GM18499 (cell line): ENCODE measurements at regions not wholly inside any gene's neighbourhood (a gene's known extent, or its start where the extent isn't known, plus 50 kb on each side); places are given as distances from the start of the nearest gene placed in this dataset.

Experiments
- ATAC-seq: cut with Tn5 transposase; IDR thresholded peaks from one replicate; pipeline ENCODE4 v1.9.1; 2021; ENCODE audit warnings: moderate number of reproducible peaks; ENCODE audit not compliant: insufficient read depth, unreplicated experiment

DNA sequence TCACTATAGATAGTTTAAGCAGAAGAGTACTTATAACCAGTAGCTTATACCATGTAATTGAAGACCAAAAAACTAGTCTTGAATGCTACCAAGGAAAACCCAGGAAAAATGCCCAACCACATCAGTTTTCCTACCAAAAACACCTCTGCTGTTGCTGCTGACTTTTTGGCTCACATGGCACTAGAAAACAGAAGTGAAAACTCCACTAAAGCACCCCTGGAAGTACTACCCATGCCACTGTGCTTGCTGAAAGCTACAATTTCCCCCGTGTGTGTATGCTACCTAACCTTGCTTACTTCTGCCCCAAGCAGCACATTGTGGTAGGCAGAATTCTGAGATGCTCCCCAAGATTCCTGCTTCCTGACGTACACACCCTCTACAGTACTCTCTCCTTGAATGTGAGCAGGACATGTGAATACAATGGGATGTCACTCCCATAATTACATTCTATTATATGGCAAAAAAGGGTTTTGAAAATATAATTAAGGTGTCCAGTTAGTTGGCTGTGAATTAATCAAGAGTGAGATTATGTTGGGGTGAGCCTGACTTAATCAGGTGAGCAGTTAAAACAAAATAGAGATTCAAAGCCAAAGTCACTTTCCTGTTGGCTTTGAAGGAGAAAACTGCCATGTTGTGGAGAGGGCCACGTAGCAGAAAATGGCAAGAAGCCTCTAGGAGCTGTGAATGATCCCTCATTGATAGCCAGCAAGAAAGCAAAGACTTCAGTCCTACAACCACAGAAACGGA is 209.8 kb upstream of the MARCKS start:
- no peak for ATAC-seq

DNA sequence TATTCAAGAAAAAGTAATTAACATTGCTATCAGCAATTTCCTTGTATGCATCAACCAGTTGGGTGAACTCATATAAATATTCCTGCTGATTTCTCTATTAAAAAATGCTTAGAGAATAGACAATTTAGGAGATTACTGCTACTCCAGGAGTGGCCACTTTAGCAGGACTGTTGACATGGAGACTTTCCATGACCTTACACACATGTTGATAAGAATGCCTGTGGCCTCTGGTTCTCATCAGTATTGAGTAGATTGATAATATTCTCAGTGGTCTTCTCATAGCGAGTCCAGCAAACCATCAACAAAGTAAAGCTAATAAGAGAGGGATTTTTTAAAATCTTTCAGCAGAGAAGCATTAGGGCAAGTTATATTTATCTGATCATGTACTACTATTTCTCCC is 208.4 kb upstream of the MARCKS start:
- ATAC-seq: no peak

GRCh38 chr6:113649276-113649675 is 207.9 kb upstream of the MARCKS start:
- no peak for ATAC-seq

GRCh38 chr6:113649880-113650609 is 207.1 kb upstream of the MARCKS start:
- ATAC-seq: no peak

- ATAC-seq: no peak
These were observed 206.6 kb upstream of the MARCKS start for GRCh38 chr6:113650610-113650979.

DNA sequence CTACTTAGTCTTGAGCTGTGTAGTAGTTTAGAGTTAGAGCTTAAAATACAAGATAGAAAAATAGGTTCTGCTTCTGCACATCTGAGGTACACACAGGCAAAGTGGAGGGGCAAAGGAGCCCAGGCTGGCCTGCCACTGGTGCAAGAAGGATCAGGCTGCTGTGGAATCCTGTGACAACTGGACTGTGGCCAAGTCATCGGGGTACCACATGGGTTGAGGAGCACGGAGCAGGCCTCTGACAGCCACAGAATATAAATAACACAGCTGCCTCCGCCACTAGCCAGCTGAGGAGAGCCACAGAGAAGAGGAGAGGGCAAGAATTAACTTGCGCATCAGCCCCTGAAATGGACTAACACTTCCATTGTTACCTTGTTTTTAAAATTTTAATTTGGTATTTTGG is 206.0 kb upstream of the MARCKS start:
- ATAC-seq: no peak

GRCh38 chr6:113651920-113652319 is 205.2 kb upstream of the MARCKS start:
- no peak for ATAC-seq

DNA sequence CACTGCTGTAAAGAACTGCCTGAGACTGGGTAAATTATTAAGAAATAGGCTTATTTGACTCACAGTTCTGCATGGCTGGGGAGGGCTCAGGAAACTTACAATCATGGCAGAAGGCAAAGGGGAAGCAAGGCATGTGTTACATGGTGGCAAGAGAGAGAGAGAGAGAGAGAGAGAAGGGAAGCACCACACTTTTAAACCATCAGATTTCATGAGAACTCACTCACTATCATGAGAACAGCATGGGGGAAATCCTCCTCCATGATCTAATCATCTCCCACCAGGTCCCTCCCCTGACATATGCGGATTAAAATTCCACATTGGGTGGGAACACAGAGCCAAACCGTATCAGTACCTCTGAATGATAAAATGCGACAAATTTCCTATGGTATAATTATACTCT is 203.9 kb upstream of the MARCKS start:
- ATAC-seq: no peak

GRCh38 chr6:113654396-113654795 is 202.7 kb upstream of the MARCKS start:
- no peak for ATAC-seq

- no peak for ATAC-seq
These were observed 201.4 kb upstream of the MARCKS start for GRCh38 chr6:113655761-113656160.

- ATAC-seq: no peak
These were observed 197.3 kb upstream of the MARCKS start for GRCh38 chr6:113659762-113660404.

DNA sequence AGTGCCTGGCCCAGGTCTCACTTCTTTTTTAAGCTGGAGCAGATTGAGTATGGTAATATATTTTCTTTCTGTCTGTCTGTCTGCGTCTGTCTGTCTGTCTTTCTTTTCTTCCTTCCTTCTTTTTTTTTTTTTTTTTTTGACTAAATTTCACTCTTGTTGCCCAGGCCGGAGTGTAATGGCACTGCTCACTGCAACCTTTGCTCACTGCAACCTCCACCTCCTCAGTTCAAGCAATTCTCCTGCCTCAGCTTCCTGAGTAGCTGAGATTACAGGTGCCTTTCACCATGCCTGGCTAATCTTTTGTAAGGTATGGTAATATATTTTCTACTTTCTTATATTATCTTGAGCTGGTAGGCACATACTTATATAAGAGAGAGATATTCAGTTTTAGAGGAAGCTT is 196.3 kb upstream of the MARCKS start:
- ATAC-seq: no peak

- no peak for ATAC-seq
These were observed 195.0 kb upstream of the MARCKS start for GRCh38 chr6:113662093-113662665.

DNA sequence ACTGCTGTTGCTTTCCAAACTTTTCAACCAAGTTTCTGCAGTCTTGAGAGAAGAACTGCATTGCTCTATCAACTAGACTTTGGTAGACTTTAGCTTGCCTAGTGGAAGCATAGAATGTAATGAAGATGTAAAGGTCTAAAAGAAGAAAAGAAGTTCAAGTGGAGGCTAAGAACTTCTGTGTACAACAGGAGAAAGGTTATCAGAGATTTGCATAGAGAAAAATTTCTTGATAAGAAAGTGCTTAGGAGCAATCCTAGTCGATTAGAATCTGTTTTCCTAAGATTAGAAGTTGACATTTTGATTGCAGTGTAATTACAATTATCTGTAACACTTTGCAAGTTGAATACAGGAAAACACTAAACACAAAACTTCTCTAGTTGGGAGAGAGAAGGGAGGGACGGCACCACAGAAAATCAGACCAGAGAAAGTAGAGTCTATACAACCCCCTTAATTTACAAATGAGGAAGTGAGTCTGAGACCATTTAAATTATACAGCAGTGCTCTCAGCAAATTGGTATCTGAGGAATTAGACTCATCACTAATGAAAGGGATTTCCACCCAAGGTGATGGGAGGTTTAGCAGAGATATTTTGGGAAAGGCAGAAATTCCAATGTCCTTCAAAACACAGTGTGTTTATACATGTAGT is 194.3 kb upstream of the MARCKS start:
- peak; percentile 72 for ATAC-seq

- ATAC-seq: no peak
These were observed 192.2 kb upstream of the MARCKS start for GRCh38 chr6:113664909-113665308.

DNA sequence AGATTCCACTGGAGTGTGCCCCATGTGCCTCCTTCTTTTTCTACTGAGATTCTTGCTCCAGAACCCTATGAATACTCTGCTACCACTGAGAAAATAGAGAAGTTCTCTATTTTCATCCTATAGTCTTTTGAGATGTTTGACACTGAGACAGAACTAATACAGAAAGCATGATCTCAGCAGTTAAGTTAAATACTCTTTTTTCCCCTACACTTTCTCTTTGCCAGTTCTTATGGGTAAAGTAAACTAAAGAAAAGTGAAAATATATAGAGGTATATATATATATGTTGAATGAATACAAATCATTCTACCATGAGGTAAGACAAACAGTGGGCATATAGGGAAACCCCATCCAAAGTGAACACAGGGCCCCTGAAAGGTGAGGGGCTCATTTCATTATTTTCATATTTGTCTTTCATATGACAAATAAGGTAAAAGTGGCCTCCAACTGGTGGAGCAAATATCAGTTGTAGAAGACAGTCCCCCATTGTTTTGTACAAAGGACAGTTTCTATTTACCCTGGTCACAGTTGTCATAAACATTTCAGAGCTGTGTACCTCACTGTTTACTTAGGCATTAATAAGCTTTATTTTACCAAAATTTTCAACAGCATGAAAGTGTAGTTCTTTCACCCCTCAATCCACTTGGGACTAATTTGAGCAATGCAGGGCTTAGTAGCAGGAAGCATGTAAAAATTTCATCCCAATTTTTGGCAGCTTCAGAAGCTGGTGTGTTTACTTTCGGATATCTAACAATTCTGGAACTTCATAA is 188.3 kb upstream of the MARCKS start:
- peak; percentile 45 for ATAC-seq

- no peak for ATAC-seq
These were observed 187.5 kb upstream of the MARCKS start for GRCh38 chr6:113669606-113670005.

GRCh38 chr6:113671421-113671820 is 185.7 kb upstream of the MARCKS start:
- no peak for ATAC-seq

DNA sequence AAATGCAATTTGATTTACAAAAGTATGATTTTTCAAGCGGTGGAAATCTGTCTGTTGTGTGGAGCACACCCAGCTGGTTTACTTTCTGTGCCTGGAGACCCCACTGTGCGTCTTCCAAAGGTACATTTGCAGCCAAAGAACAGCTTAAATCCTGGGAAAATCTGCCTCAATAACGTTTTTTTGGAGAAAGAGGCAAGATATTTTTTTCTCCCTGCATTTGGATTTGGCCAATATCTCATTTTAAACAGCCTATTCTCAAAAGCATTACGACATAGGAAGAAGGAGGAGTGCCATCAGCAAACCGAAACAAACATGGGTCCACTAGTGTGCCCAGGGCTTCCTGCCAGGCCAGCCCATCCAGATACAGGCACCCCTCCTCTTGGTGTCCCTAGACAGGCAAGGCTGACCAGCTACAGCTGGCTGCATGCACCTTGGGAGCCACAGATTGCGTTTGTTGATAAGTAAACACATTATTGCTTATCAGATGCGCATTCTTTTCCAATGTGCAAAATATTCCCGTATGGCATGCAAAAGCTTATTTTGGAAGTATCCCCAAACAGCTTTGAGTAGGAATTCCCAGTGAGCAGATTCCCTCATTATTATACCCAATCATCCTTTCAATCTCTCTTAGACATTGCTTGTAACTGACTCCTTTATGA is 184.5 kb upstream of the MARCKS start:
- no peak for ATAC-seq
